ENCODE measurements at regions not wholly inside any gene's neighbourhood (a gene's known extent, or its start where the extent isn't known, plus 50 kb on each side); places are given as distances from the start of the nearest gene placed in this dataset.

DNA sequence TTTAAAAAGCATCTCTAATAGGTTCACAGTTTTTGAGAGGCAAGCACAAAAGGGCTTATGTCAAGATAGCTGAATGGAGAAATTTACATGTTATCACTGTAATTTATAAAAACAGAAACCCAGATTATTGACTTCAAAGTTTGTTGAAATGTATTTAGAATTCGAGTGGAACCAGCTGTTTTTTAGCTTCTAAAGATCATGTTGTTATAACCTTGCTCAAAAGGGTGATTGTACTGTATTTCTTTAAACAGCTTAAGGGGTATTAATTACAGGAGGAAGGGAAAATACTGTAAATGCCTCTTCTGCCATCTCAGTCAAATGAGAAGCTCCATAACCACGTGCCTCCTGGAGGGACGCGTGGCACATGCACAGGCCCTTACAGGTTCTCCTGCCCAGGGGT is 156.2 kb upstream of the MGMT start:
- TF ChIP-seq, protein P1, sequence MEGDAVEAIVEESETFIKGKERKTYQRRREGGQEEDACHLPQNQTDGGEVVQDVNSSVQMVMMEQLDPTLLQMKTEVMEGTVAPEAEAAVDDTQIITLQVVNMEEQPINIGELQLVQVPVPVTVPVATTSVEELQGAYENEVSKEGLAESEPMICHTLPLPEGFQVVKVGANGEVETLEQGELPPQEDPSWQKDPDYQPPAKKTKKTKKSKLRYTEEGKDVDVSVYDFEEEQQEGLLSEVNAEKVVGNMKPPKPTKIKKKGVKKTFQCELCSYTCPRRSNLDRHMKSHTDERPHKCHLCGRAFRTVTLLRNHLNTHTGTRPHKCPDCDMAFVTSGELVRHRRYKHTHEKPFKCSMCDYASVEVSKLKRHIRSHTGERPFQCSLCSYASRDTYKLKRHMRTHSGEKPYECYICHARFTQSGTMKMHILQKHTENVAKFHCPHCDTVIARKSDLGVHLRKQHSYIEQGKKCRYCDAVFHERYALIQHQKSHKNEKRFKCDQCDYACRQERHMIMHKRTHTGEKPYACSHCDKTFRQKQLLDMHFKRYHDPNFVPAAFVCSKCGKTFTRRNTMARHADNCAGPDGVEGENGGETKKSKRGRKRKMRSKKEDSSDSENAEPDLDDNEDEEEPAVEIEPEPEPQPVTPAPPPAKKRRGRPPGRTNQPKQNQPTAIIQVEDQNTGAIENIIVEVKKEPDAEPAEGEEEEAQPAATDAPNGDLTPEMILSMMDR (conservative IDR thresholded peaks at IDR 0.05 in 1 of 2, IDR thresholded peaks at IDR 0.05 in 1 of 2; ENCODE audit: extremely low read depth in 1 of 2, insufficient read depth in 1 of 2, low read depth in 1 of 2, low read length in 2 of 2), result no peak
- no peak for TF ChIP-seq EZH2 (IDR thresholded peaks at IDR 0.05; ENCODE audit: borderline replicate concordance, low read length)

All from mammary epithelial cell (primary cell).